22Rv1 (cell line): ENCODE measurements at regions not wholly inside any gene's neighbourhood (a gene's known extent, or its start where the extent isn't known, plus 50 kb on each side); places are given as distances from the start of the nearest gene placed in this dataset.

Source experiments
- H3K27ac ChIP-seq: fragments of 450-650 bp; 2 replicates; pipeline ENCODE4 v1.5.1; 2017
- CTCF ChIP-seq: fragments of 450-650 bp; IDR thresholded peaks from 2 replicates; pipeline ENCODE4 v1.5.1; 2017; ENCODE audit warnings: mild to moderate bottlenecking
- ZFX ChIP-seq: fragments of 450-650 bp; IDR thresholded peaks from 2 replicates; pipeline ENCODE4 v1.6.1; 2017; ENCODE audit warnings: antibody characterized with exemption, borderline replicate concordance

- TF ChIP-seq CTCF (no peak), ZFX (no peak)
- H3K27ac ChIP-seq = no peak overlapping the region
Observed at GRCh38 chr2:117639401-117639800, 175.1 kb upstream of the DDX18 start.

DNA sequence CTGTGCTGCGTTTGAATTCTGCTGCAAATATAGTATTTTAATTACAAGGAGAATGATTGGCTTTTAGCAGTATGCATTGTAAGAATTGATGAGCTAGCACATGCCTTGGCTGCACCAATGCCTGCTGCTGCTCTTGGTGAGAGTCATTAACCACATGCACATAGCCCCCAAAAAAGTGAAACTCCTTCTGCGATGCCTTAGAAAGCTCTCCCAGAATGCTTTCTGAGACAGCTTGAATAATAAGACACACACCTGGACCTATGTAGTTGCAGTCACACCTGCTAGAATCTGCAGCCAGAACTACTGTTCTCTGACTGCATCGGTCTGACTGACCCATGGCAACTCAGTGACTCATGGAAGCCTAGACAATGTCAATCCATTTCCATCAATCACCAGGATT lies 170.1 kb upstream of the DDX18 start:
- H3K27ac ChIP-seq = no peak overlapping the region
- TF ChIP-seq CTCF (no peak), ZFX (no peak)

DNA sequence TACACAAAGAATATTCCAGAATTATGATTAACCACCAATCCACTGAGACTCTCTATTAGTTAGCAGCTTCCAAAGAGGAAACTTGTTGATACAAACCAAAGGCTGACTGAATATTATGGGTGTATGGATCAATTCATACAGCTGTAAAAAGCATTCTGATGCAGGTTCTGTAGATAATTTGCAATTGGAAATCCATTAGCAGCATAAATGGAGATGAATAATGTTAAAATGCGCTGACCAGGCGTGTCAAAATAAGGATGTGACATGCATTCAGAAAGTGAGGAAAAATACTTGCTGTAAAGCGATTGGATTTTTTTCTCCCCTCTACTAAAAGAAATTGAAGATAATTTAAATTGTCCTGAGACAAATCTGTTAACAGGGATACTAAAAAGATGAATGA lies 169.0 kb upstream of the DDX18 start:
- TF ChIP-seq ZFX (no peak), CTCF (no peak)
- H3K27ac ChIP-seq = no peak overlapping the region

DNA sequence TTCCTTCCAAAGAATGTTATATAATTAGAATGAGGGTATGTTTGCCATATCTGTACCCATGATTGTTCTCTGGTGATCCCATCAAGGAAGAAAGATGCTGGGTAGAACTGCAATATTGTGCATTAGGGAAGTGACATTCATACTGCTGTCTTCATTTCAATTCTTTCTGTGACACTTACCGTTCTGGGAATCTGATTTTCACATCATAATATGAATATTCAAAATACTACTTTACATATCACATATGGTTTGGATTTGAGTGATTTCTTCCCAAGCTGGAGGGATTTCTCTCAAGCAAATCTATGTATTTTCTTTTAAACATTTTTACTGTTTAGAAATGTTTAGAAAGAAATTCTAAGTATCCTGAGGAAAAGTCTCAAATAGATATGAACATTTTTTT lies 168.4 kb upstream of the DDX18 start:
- TF ChIP-seq CTCF = no peak
- no peak for TF ChIP-seq ZFX
- no peak overlapping the region for H3K27ac ChIP-seq

- no peak overlapping the region for H3K27ac ChIP-seq
- TF ChIP-seq ZFX (no peak), CTCF (no peak)
Observed at GRCh38 chr2:117646872-117647271, 167.6 kb upstream of the DDX18 start.

- no peak for TF ChIP-seq ZFX
- no peak for TF ChIP-seq CTCF
Observed at GRCh38 chr2:117656546-117656945, 157.9 kb upstream of the DDX18 start.

DNA sequence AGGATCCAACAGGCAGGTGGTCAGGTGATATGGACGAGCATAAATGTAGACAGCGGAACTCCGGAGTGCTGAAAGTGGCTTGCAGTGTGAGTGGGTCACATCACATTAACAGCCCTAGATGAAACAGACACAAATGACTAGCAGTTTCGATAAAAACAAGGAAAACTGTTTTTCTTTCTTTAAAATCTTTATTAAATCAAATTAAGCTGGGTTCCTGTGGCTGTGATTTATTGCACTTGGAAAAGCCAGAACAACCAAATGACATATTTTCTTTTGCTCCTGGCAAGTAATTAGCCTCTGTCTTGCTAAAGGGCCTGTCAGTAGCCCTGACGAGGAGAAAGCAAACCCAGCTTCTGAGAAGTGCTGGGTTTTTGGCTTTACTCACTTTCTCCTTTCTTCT lies 152.9 kb upstream of the DDX18 start:
- TF ChIP-seq ZFX (no peak), CTCF (no peak)
- no peak overlapping the region for H3K27ac ChIP-seq

More at GRCh38 chr2:117656546-117656945, 157.9 kb upstream of the DDX18 start:
- H3K27ac ChIP-seq = no peak overlapping the region
